Duodenal mucosa (tissue), 2 donors: ENCODE measurements at regions not wholly inside any gene's neighbourhood (a gene's known extent, or its start where the extent isn't known, plus 50 kb on each side); places are given as distances from the start of the nearest gene placed in this dataset.
"Not testable (repeated sequence)": the region's sequence is repeated elsewhere in the genome, so short reads cannot be mapped to it uniquely, and the experiment has no call there.

Source experiments
- H3K27ac ChIP-seq: one replicate; pipeline ENCODE4 v1.7.0; 2013; ENCODE audit warnings: low read depth, low read length
- H3K27me3 ChIP-seq, 2 donors: one replicate each; pipeline ENCODE4 v1.7.0; 2013; ENCODE audit warnings: low read length in 2 of 2, control low read depth in 1 of 2; ENCODE audit not compliant: insufficient read depth in 2 of 2, control insufficient read depth in 1 of 2
- H3K36me3 ChIP-seq, 2 donors: one replicate each; pipeline ENCODE4 v1.7.0; 2013; ENCODE audit warnings: low read length in 2 of 2, control low read depth in 1 of 2; ENCODE audit not compliant: insufficient read depth in 2 of 2, control insufficient read depth in 1 of 2
- H3K4me1 ChIP-seq, 2 donors: one replicate each; pipeline ENCODE4 v1.7.0; 2013; ENCODE audit warnings: low read length in 2 of 2, control low read depth in 1 of 2; ENCODE audit not compliant: insufficient read depth in 2 of 2, control insufficient read depth in 1 of 2
- H3K4me3 ChIP-seq, 2 donors: one replicate each; pipeline ENCODE4 v1.7.0; 2013; ENCODE audit warnings: low read length in 2 of 2, low read depth in 1 of 2
- H3K9ac ChIP-seq, 2 donors: one replicate each; pipeline ENCODE4 v1.7.0; 2013; ENCODE audit warnings: low read length in 2 of 2, low read depth in 1 of 2
- H3K9me3 ChIP-seq, 2 donors: one replicate each; pipeline ENCODE4 v1.7.0; 2013; ENCODE audit warnings: low read length in 2 of 2, control low read depth in 1 of 2; ENCODE audit not compliant: control insufficient read depth in 1 of 2

- Histone ChIP-seq H3K27me3 (no peaks in the 10 kb centered on the region), H3K36me3 (no peaks in the 10 kb centered on the region), H3K4me3 (no peak overlapping the region), H3K27ac (no peak overlapping the region), H3K4me1 (no peaks in the 10 kb centered on the region), H3K9ac (no peak overlapping the region), H3K9me3 (no peaks in the 10 kb centered on the region)
Observed at GRCh38 chr16:66097751-66098150, 268.7 kb upstream of the CDH5 start.

GRCh38 chr16:66095676-66096075 lies 270.8 kb upstream of the CDH5 start:
- Histone ChIP-seq H3K36me3 (no peaks in the 10 kb centered on the region), H3K4me1 (no peaks in the 10 kb centered on the region)

GRCh38 chr16:66093191-66093590 lies 273.3 kb upstream of the CDH5 start:
- H3K4me1 ChIP-seq, result no peaks in the 10 kb centered on the region
- H3K9me3 ChIP-seq, result no peaks in the 10 kb centered on the region
- H3K27ac ChIP-seq, result no peak overlapping the region
- no peaks in the 10 kb centered on the region for H3K36me3 ChIP-seq
- H3K9ac ChIP-seq, result no peak overlapping the region
- H3K4me3 ChIP-seq, result no peak overlapping the region
- H3K27me3 ChIP-seq, result no peaks in the 10 kb centered on the region

More at GRCh38 chr16:66095676-66096075, 270.8 kb upstream of the CDH5 start:
- Histone ChIP-seq H3K27ac (no peak overlapping the region), H3K4me3 (no peak overlapping the region), H3K27me3 (no peaks in the 10 kb centered on the region), H3K9ac (no peak overlapping the region), H3K9me3 (no peaks in the 10 kb centered on the region)

- H3K27ac ChIP-seq, result no peak overlapping the region
- H3K36me3 ChIP-seq, result no peaks in the 10 kb centered on the region
- H3K4me3 ChIP-seq, result no peak overlapping the region
- H3K9ac ChIP-seq, result no peak overlapping the region
- no peaks in the 10 kb centered on the region for H3K27me3 ChIP-seq
- no peaks in the 10 kb centered on the region for H3K9me3 ChIP-seq
- no peaks in the 10 kb centered on the region for H3K4me1 ChIP-seq
Observed at GRCh38 chr16:66091471-66091891, 275.0 kb upstream of the CDH5 start.

- Histone ChIP-seq H3K36me3 (no peaks in the 10 kb centered on the region), H3K27me3 (no peaks in the 10 kb centered on the region), H3K9me3 (no peaks in the 10 kb centered on the region), H3K9ac (no peak overlapping the region), H3K4me1 (no peaks in the 10 kb centered on the region), H3K27ac (no peak overlapping the region), H3K4me3 (no peak overlapping the region)
Observed at GRCh38 chr16:66088681-66089080, 277.8 kb upstream of the CDH5 start.

- Histone ChIP-seq H3K27me3 (no peaks in the 10 kb centered on the region), H3K27ac (no peak overlapping the region), H3K4me1 (no peaks in the 10 kb centered on the region), H3K9me3 (no peaks in the 10 kb centered on the region), H3K9ac (no peak overlapping the region), H3K36me3 (no peaks in the 10 kb centered on the region), H3K4me3 (no peak overlapping the region)
Observed at GRCh38 chr16:66087308-66087707, 279.2 kb upstream of the CDH5 start.

- no peaks in the 10 kb centered on the region for H3K4me1 ChIP-seq
- no peak overlapping the region for H3K27ac ChIP-seq
- H3K27me3 ChIP-seq, result no peaks in the 10 kb centered on the region
- no peak overlapping the region for H3K4me3 ChIP-seq
- H3K36me3 ChIP-seq, result no peaks in the 10 kb centered on the region
- no peaks in the 10 kb centered on the region for H3K9me3 ChIP-seq
- no peak overlapping the region for H3K9ac ChIP-seq
Observed at GRCh38 chr16:66085651-66086050, 280.8 kb upstream of the CDH5 start.

GRCh38 chr16:66084731-66085130 lies 281.8 kb upstream of the CDH5 start:
- H3K36me3 ChIP-seq, H3K4me1 ChIP-seq, H3K27ac ChIP-seq, H3K27me3 ChIP-seq, H3K9ac ChIP-seq, H3K9me3 ChIP-seq, H3K4me3 ChIP-seq: not testable (repeated sequence)

GRCh38 chr16:66084306-66084705 lies 282.2 kb upstream of the CDH5 start:
- no peak overlapping the region for H3K9ac ChIP-seq
- no peak overlapping the region for H3K27ac ChIP-seq
- no peaks in the 10 kb centered on the region for H3K36me3 ChIP-seq
- H3K4me3 ChIP-seq, result no peak overlapping the region
- no peaks in the 10 kb centered on the region for H3K9me3 ChIP-seq
- no peaks in the 10 kb centered on the region for H3K4me1 ChIP-seq
- H3K27me3 ChIP-seq, result no peaks in the 10 kb centered on the region

- Histone ChIP-seq H3K9ac (no peak overlapping the region), H3K36me3 (no peaks in the 10 kb centered on the region), H3K27ac (no peak overlapping the region), H3K4me3 (no peak overlapping the region), H3K4me1 (no peaks in the 10 kb centered on the region), H3K9me3 (no peaks in the 10 kb centered on the region), H3K27me3 (no peaks in the 10 kb centered on the region)
Observed at GRCh38 chr16:66083171-66083570, 283.3 kb upstream of the CDH5 start.

- Histone ChIP-seq H3K36me3 (no peaks in the 10 kb centered on the region), H3K27ac (no peak overlapping the region), H3K9me3 (no peaks in the 10 kb centered on the region), H3K27me3 (no peaks in the 10 kb centered on the region), H3K4me3 (no peak overlapping the region), H3K9ac (no peak overlapping the region), H3K4me1 (no peaks in the 10 kb centered on the region)
Observed at GRCh38 chr16:66082424-66082823, 284.1 kb upstream of the CDH5 start.
